Right ventricle myocardium superior (tissue), 1 donor: ENCODE measurements at regions not wholly inside any gene's neighbourhood (a gene's known extent, or its start where the extent isn't known, plus 50 kb on each side); places are given as distances from the start of the nearest gene placed in this dataset.
"Not testable (repeated sequence)": the region's sequence is repeated elsewhere in the genome, so short reads cannot be mapped to it uniquely, and the experiment has no call there.

Experiments used
- ATAC-seq: fragments of 200-7000 bp; cut with Tn5 transposase; one replicate; pipeline ENCODE4 v1.9.1; 2020; ENCODE audit warnings: mild to moderate bottlenecking; ENCODE audit not compliant: poor library complexity
- DNase-seq: peaks from one replicate; pipeline ENCODE4 v3.0.0-alpha.2; 2020
- intact Hi-C: fragments of 100-400 bp; cut with DNase I; formaldehyde crosslinking; loops from one replicate; pipeline ENCODE4 v1.11.2; 2022
- donor health status: DM: no; HTN: yes; CAD: no; lungs with severe emphysema.

GRCh38 chr9:62526306-62526705 lies 1336.5 kb downstream of the SPATA31A7 start:
- ATAC-seq, intact Hi-C loops, DNase-seq: not testable (repeated sequence)

DNA sequence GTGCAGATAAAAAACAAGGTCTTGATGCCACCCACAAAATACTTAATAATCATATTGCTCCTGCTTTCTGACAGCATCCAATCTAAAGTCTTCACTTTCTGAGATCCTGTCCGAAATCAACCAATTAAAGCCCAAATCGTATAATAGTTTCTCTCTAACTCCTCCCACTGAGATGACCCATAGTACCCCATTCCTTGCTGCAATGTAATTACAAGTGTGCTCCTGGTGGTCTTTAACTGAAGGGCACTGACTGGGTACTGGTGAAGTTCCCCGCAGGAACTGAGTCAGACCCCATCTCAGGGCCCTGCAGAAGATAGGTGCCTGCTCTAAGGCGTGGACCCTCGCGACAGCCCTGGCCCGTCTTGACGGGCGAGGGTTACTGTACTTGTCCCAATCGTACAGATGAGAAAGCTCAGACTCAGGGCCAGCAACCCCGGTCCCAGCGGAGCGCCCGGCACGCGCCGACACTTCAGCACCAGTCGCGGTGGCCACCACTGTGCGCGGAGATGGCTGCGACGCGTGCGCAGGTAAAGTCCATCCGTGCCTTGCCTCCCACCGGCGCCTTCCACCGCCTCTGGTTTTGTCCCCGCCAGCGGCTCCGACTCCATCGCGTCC lies 1342.4 kb downstream of the SPATA31A7 start:
- ATAC-seq, intact Hi-C loops, DNase-seq: not testable (repeated sequence)

GRCh38 chr9:62532777-62533173 lies 1342.9 kb downstream of the SPATA31A7 start:
- peak; percentile 49 for DNase-seq

DNA sequence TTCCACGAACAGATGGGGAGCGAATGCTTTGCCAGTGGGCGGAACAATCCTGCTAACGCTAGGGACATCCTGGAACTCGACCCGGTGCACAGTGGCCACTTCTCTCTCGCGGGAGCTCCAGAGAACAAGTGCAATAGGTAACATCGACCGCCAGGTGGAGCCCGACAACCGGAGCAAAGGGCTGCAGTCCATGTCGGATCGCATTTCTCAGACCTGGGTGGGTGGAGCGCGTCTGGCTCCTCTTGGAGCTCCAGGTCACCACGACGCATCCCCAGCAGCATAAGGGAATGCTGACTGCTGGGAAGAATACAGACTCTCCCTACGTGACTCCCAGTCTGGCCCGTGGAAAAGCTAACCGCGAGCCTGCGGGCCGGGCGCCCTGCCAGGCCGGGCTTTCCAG lies 1360.7 kb downstream of the SPATA31A7 start:
- ATAC-seq: peak; percentile 66
- intact Hi-C loops: not testable (repeated sequence)
- peak; percentile 30 for DNase-seq

More at GRCh38 chr9:62532777-62533173, 1342.9 kb downstream of the SPATA31A7 start:
- intact Hi-C loops, ATAC-seq: not testable (repeated sequence)

DNA sequence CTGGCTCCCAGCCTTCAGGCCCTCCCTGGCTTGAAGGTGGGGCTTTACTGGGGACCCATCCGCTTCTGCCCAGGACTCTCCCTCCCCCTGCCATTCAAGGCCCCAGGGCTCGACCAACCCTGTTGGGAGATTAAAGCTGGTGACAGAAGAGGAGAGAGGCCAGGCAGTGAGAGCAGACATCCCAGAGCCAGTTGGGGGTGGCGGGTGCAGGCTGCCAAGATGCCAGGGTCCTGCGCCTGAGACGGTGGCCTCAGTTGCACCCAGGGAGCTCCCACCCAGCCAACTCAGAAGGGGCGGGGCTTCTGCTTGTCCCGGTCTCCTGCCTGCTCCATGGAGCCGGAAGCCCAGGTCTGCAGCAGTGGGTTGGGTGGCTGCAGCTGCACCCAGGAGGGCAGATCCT lies 1370.8 kb downstream of the SPATA31A7 start:
- ATAC-seq, DNase-seq, intact Hi-C loops: not testable (repeated sequence)

DNA sequence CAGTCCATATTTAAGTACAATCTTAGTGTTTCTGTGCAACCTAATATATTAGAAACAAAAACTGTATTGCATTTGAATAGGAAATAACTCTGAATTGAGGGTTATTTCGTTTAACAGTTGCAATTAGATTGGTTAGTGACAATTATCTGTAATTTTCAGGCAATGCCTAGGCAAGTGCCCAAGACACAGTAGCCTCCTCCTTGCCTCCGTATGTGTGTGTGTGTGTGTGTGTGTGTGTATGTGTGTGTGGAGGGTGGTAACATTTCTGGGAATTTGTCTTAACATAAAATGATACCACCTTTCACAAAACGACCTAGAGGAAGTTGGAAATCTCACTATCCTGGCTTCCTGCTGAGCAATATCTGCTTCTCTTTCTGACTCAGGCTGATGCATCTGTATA lies 1375.3 kb downstream of the SPATA31A7 start:
- intact Hi-C loops, ATAC-seq, DNase-seq: not testable (repeated sequence)

- intact Hi-C loops, ATAC-seq, DNase-seq: not testable (repeated sequence)
Measured at GRCh38 chr9:62566430-62566829, 1376.6 kb downstream of the SPATA31A7 start.

- ATAC-seq, DNase-seq, intact Hi-C loops: not testable (repeated sequence)
Measured at GRCh38 chr9:62597128-62597527, 1407.3 kb downstream of the SPATA31A7 start.
